DND-41 (cell line): ENCODE measurements at regions not wholly inside any gene's neighbourhood (a gene's known extent, or its start where the extent isn't known, plus 50 kb on each side); places are given as distances from the start of the nearest gene placed in this dataset.
A peak's percentile ranks its signal among the peaks of the same experiment; 100 is the strongest.
"Not testable (repeated sequence)": the region's sequence is repeated elsewhere in the genome, so short reads cannot be mapped to it uniquely, and the experiment has no call there.

ENCODE experiments used
- ATAC-seq: fragments of 200-7000 bp; cut with Tn5 transposase; 3 replicates; pipeline ENCODE4 v1.9.1; 2021; ENCODE audit warnings: low read depth; ENCODE audit not compliant: insufficient read depth
- DNase-seq: peaks from one replicate; pipeline ENCODE4 v3.0.0-alpha.2; 2020
- H2AFZ ChIP-seq: 2 replicates; pipeline ENCODE4 v1.6.0; 2012; ENCODE audit warnings: low read depth, low read length
- H3K27ac ChIP-seq: 2 replicates; pipeline ENCODE4 v1.5.1; 2012; ENCODE audit warnings: low read length, inconsistent platforms
- H3K27me3 ChIP-seq: fragments of 200-600 bp; sonication (generic); 2 replicates; pipeline ENCODE4 v1.6.0; 2012; ENCODE audit warnings: low read length, mild to moderate bottlenecking, inconsistent platforms; ENCODE audit not compliant: insufficient read depth, poor library complexity
- H3K36me3 ChIP-seq: 2 replicates; pipeline ENCODE4 v1.5.1; 2012; ENCODE audit warnings: low read length, inconsistent platforms; ENCODE audit not compliant: insufficient read depth
- H3K4me1 ChIP-seq: 2 replicates; pipeline ENCODE4 v1.5.1; 2012; ENCODE audit warnings: mild to moderate bottlenecking, low read length; ENCODE audit not compliant: insufficient read depth
- H3K4me2 ChIP-seq: 2 replicates; pipeline ENCODE4 v1.6.0; 2012; ENCODE audit warnings: mild to moderate bottlenecking, moderate library complexity, low read length, inconsistent platforms; ENCODE audit not compliant: insufficient read depth
- H3K4me3 ChIP-seq, 2 experiments: fragments of 200-600 bp in 1 of 2; shearing (Covaris generic) in 1 of 2; 2 replicates each; pipeline ENCODE4 v1.5.1; 2012 to 2016; ENCODE audit warnings: inconsistent platforms in 2 of 2, low read length in 2 of 2, mild to moderate bottlenecking in 2 of 2, low read depth in 1 of 2, moderate library complexity in 1 of 2
- H3K79me2 ChIP-seq: 2 replicates; pipeline ENCODE4 v1.6.0; 2012; ENCODE audit warnings: low read length, inconsistent platforms; ENCODE audit not compliant: insufficient read depth
- H3K9ac ChIP-seq: 2 replicates; pipeline ENCODE4 v1.6.0; 2012; ENCODE audit warnings: low read depth, mild to moderate bottlenecking, inconsistent platforms, low read length, moderate library complexity
- H3K9me3 ChIP-seq: 2 replicates; pipeline ENCODE4 v1.5.1; 2012; ENCODE audit warnings: low read length, moderate library complexity, mild to moderate bottlenecking, inconsistent platforms; ENCODE audit not compliant: insufficient read depth, severe bottlenecking
- H4K20me1 ChIP-seq: 2 replicates; pipeline ENCODE4 v1.6.0; 2012; ENCODE audit warnings: low read length; ENCODE audit not compliant: insufficient read depth
- EZH2 ChIP-seq: IDR thresholded peaks from 3 replicates; pipeline ENCODE4 v1.6.1; 2012; ENCODE audit warnings: borderline replicate concordance, low read depth, mild to moderate bottlenecking, moderate library complexity, low read length, inconsistent platforms; ENCODE audit not compliant: severe bottlenecking
- TF ChIP-seq, protein P1 (sequence below): IDR thresholded peaks from 2 replicates; pipeline ENCODE4 v1.5.1; 2012; ENCODE audit warnings: borderline replicate concordance, low read length, moderate library complexity, mild to moderate bottlenecking; ENCODE audit not compliant: poor library complexity, severe bottlenecking; ENCODE audit errors: extremely low read depth

DNA sequence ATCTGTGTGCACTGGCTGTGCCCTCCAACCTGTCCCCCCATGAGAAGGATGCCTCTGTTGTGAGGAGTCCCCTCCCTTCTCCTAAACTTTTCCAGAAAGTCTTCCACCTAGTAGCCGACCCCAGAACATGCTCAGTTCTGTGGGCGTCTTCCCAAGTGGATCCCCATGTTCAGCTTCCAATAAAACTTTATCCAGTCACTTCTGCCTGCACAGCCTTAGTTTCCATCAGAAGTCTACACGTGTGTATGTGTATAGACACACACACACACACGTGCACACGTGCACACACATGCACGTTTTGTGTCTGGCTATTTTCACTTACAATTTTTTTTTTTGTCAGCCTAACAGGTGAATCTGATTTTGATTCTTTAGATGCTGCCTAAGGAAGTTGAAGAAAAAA lies 115.1 kb downstream of the RTP5 start:
- no peak overlapping the region for H3K4me3 ChIP-seq
- no peak overlapping the region for H2AFZ ChIP-seq
- ATAC-seq (no peak), DNase-seq (no peak)
- no peaks in the 10 kb centered on the region for H3K9me3 ChIP-seq
- H3K27ac ChIP-seq = no peak overlapping the region
- peaks cover 3% of the 10 kb centered on the region; the same call in 1 of the 2 replicates for H4K20me1 ChIP-seq
- H3K9ac ChIP-seq = no peak overlapping the region
- no peak overlapping the region for H3K4me2 ChIP-seq
- TF ChIP-seq, protein P1, sequence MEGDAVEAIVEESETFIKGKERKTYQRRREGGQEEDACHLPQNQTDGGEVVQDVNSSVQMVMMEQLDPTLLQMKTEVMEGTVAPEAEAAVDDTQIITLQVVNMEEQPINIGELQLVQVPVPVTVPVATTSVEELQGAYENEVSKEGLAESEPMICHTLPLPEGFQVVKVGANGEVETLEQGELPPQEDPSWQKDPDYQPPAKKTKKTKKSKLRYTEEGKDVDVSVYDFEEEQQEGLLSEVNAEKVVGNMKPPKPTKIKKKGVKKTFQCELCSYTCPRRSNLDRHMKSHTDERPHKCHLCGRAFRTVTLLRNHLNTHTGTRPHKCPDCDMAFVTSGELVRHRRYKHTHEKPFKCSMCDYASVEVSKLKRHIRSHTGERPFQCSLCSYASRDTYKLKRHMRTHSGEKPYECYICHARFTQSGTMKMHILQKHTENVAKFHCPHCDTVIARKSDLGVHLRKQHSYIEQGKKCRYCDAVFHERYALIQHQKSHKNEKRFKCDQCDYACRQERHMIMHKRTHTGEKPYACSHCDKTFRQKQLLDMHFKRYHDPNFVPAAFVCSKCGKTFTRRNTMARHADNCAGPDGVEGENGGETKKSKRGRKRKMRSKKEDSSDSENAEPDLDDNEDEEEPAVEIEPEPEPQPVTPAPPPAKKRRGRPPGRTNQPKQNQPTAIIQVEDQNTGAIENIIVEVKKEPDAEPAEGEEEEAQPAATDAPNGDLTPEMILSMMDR = no peak
- no peak for TF ChIP-seq EZH2
- H3K79me2 ChIP-seq = no peaks in the 10 kb centered on the region
- no peaks in the 10 kb centered on the region for H3K36me3 ChIP-seq
- H3K27me3 ChIP-seq = no peaks in the 10 kb centered on the region
- H3K4me1 ChIP-seq = peaks cover 10% of the 10 kb centered on the region; the same call in 1 of the 2 replicates

GRCh38 chr2:241985161-241985985 lies 115.8 kb downstream of the RTP5 start:
- peaks cover 10% of the 10 kb centered on the region; the same call in 1 of the 2 replicates for H3K4me1 ChIP-seq
- ATAC-seq, H4K20me1 ChIP-seq, H3K4me2 ChIP-seq, H3K4me3 ChIP-seq, H3K9ac ChIP-seq, H3K79me2 ChIP-seq, H3K27me3 ChIP-seq, H3K36me3 ChIP-seq, H3K9me3 ChIP-seq, H3K27ac ChIP-seq, H2AFZ ChIP-seq: not testable (repeated sequence)
- DNase-seq = peak; percentile 14

DNA sequence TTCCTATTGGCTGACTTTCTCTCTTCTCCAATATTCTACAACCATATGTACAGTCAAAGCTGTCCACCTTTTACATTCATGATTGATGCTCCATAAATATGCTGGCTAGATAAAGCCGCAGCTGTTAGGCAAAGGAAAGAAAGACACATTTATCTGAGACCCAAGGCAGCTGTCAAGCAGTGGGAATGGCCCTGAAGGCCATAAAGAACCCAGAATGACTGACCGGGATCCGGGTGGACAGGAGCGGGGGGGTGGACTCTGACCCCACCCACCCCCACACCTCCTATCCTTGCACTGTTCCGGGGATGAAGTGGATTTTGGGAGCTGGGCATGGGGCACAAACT lies 116.4 kb downstream of the RTP5 start:
- TF ChIP-seq, protein P1 = no peak
- TF ChIP-seq EZH2 = no peak
- Histone ChIP-seq H3K9ac (no peak overlapping the region), H3K27me3 (no peaks in the 10 kb centered on the region), H3K9me3 (no peaks in the 10 kb centered on the region), H4K20me1 (peaks cover 3% of the 10 kb centered on the region; the same call in 1 of the 2 replicates), H3K4me3 (no peak overlapping the region), H3K4me1 (peaks cover 10% of the 10 kb centered on the region; the same call in 1 of the 2 replicates), H3K27ac (no peak overlapping the region), H3K36me3 (no peaks in the 10 kb centered on the region), H3K4me2 (no peak overlapping the region; the same call in 1 of the 2 replicates), H3K79me2 (no peaks in the 10 kb centered on the region), H2AFZ (no peak overlapping the region)
- ATAC-seq = no peak
- no peak for DNase-seq

DNA sequence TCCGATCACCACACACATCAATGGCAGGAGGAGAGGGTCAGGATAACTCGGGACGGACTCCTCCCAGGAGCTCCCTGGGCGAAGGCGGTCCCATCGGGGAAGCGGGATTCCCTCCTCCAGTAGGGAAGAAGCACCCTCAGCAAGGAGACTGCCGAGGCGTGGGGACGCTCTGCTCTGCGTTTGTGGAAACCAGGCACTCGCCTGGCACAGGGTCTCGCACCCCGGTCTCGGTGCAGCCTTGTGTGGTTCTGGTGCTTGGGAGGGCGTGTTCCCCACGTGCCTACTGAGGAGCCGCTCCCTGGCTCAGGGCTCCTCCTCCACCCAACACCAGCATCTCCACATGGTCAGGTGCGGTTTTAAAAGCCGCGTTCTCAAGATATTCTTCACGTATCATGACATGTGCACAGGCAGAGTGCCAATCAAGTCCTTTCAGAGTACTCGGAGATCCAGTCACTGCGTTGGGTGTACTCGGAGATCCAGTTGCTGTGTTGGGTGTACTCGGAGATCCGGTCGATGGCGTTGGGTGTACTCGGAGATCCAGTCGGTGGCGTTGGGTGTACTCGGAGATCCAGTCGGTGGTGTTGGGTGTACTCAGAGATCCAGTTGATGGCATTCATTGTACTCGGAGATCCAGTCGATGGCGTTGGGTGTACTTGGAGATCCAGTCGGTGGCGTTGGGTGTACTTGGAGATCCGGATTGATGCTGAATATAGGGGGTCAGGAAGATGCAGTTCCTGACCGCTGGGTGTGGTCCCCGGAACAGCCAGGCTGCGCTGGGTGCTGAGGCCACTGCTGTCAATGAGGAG lies 117.5 kb downstream of the RTP5 start:
- H3K9me3 ChIP-seq = no peaks in the 10 kb centered on the region
- no peak for TF ChIP-seq EZH2
- TF ChIP-seq, protein P1 = no peak
- H3K4me3 ChIP-seq = no peak overlapping the region
- H3K79me2 ChIP-seq = no peaks in the 10 kb centered on the region
- H2AFZ ChIP-seq = no peak overlapping the region
- H3K4me1 ChIP-seq = peaks cover 10% of the 10 kb centered on the region; the same call in 1 of the 2 replicates
- no peak for DNase-seq
- no peaks in the 10 kb centered on the region; the same call in 1 of the 2 replicates for H4K20me1 ChIP-seq
- H3K36me3 ChIP-seq = no peaks in the 10 kb centered on the region
- no peak overlapping the region for H3K9ac ChIP-seq
- no peak overlapping the region for H3K27ac ChIP-seq
- no peaks in the 10 kb centered on the region for H3K27me3 ChIP-seq
- no peak overlapping the region for H3K4me2 ChIP-seq
- ATAC-seq = no peak
